ENCODE measurements at regions not wholly inside any gene's neighbourhood (a gene's known extent, or its start where the extent isn't known, plus 50 kb on each side); places are given as distances from the start of the nearest gene placed in this dataset.

DNA sequence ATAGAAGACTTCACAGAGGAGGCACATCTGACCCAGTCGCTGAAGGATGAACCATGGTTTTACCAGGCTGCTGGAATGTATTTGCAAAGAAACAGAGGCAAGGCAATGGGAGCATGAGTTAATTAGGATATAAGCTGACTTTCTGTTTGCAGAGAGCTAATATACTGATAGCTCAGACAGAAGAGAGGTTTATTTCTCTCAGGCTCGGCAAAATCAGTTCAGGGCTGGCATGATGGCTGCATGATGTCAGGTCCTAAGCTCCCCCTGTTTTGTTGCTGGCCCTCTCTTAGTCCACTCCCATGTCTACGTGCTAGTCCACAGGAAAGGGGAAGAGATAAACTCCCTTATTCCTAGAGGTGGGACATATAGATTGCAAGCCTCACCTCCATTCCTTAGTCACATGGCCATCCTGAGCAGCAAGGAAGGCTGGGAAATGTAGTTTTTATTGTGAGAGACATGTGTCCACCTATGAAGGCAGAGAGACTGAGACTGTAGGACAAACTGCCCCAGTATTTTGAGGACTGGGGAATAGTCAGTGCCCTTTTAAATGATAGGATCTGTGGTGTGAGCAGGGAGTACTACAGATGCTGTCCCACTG lies 224.5 kb downstream of the VRK1 start:
- H3K27ac ChIP-seq (ENCODE audit: low read depth in 1 of 2, low read length in 1 of 2), result no peak overlapping the region
- ATAC-seq (ENCODE audit: insufficient read depth, low FRiP score) (no peak), DNase-seq (no peak)
- peaks cover 0 to 5% (median 0%) of the 10 kb centered on the region in 3 donors for H3K27me3 ChIP-seq (ENCODE audit: control insufficient read depth in 3 of 3, insufficient read depth in 3 of 3, low read length in 2 of 3)
- H3K9me3 ChIP-seq (ENCODE audit: control insufficient read depth in 4 of 4, insufficient read depth in 3 of 4, low read length in 3 of 4), result peaks cover 0 to 17% (median 0%) of the 10 kb centered on the region in 4 donors
- H3K4me3 ChIP-seq, result no peak overlapping the region
- TF ChIP-seq, protein P1, sequence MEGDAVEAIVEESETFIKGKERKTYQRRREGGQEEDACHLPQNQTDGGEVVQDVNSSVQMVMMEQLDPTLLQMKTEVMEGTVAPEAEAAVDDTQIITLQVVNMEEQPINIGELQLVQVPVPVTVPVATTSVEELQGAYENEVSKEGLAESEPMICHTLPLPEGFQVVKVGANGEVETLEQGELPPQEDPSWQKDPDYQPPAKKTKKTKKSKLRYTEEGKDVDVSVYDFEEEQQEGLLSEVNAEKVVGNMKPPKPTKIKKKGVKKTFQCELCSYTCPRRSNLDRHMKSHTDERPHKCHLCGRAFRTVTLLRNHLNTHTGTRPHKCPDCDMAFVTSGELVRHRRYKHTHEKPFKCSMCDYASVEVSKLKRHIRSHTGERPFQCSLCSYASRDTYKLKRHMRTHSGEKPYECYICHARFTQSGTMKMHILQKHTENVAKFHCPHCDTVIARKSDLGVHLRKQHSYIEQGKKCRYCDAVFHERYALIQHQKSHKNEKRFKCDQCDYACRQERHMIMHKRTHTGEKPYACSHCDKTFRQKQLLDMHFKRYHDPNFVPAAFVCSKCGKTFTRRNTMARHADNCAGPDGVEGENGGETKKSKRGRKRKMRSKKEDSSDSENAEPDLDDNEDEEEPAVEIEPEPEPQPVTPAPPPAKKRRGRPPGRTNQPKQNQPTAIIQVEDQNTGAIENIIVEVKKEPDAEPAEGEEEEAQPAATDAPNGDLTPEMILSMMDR (IDR thresholded peaks at IDR 0.05; ENCODE audit: control extremely low read depth, extremely low read depth), result no peak
- H3K36me3 ChIP-seq (ENCODE audit: control insufficient read depth in 4 of 4, insufficient read depth in 4 of 4, low read length in 4 of 4), result no peaks in the 10 kb centered on the region
- no peak overlapping the region for H3K9ac ChIP-seq (ENCODE audit: insufficient read depth in 1 of 2, low read length in 2 of 2)
- H3K4me1 ChIP-seq (ENCODE audit: control insufficient read depth in 5 of 5, insufficient read depth in 5 of 5, low read length in 5 of 5), result no peaks in the 10 kb centered on the region
- 56 to 82% methylated on average over 3 of the region's 3 CpGs for WGBS, 2 donors

DNA sequence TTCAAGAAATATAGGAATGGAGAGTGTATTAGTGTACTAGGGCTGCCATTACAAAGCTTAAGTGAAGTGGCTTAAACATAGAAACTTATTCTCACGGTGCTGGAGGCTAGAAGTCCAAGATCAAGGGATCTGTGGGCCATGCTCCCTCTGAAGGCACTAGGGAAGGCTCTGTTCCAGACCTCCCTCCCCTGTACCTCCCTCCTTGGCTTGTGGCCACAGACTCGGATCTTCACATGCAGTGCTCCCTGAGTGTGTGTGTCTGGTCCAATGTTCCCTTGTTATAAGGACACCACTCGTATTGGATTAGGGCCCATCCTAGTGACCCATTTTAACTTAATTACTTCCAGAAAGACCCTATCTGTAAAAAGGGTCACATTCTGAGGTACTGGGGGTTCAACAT lies 225.6 kb downstream of the VRK1 start:
- no peaks in the 10 kb centered on the region for H3K36me3 ChIP-seq (ENCODE audit: control insufficient read depth in 4 of 4, insufficient read depth in 4 of 4, low read length in 4 of 4)
- ATAC-seq (ENCODE audit: insufficient read depth, low FRiP score), result no peak
- TF ChIP-seq, protein P1 (IDR thresholded peaks at IDR 0.05; ENCODE audit: control extremely low read depth, extremely low read depth), result no peak
- DNase-seq, result no peak
- no peak overlapping the region for H3K9ac ChIP-seq (ENCODE audit: insufficient read depth in 1 of 2, low read length in 2 of 2)
- H3K27ac ChIP-seq (ENCODE audit: low read depth in 1 of 2, low read length in 1 of 2), result no peak overlapping the region
- no peaks in the 10 kb centered on the region for H3K4me1 ChIP-seq (ENCODE audit: control insufficient read depth in 5 of 5, insufficient read depth in 5 of 5, low read length in 5 of 5)
- WGBS, 2 donors, result 67 to 78% methylated on average over 3 of the region's 3 CpGs
- peaks cover 0 to 11% (median 0%) of the 10 kb centered on the region in 4 donors for H3K9me3 ChIP-seq (ENCODE audit: control insufficient read depth in 4 of 4, insufficient read depth in 3 of 4, low read length in 3 of 4)
- no peak overlapping the region for H3K4me3 ChIP-seq
- H3K27me3 ChIP-seq (ENCODE audit: control insufficient read depth in 3 of 3, insufficient read depth in 3 of 3, low read length in 2 of 3), result peaks cover 0 to 5% (median 0%) of the 10 kb centered on the region in 3 donors

DNA sequence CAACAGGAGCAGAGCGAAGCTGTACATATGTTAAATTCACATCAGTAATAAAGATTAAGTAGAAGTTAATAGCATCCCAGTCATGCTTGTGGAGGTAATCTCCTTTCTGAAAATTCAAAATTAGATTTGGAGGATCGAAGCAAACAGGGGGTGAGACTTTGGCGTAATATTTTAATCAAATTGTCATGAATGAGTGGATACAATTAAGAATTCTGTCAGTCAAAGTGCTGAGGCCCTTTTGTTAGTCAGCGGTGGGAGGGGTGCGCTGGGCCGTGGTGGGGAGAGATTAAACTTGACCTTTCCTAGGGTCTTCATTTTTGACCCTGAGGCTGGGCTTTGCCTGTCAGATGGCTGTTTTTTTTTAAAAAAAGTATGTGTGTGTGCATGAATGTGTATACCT lies 226.7 kb downstream of the VRK1 start:
- Histone ChIP-seq H3K27ac (ENCODE audit: low read depth in 1 of 2, low read length in 1 of 2) (no peak overlapping the region), H3K9ac (ENCODE audit: insufficient read depth in 1 of 2, low read length in 2 of 2) (no peak overlapping the region), H3K27me3 (ENCODE audit: control insufficient read depth in 3 of 3, insufficient read depth in 3 of 3, low read length in 2 of 3) (peaks cover 0 to 5% (median 0%) of the 10 kb centered on the region in 3 donors), H3K36me3 (ENCODE audit: control insufficient read depth in 4 of 4, insufficient read depth in 4 of 4, low read length in 4 of 4) (no peaks in the 10 kb centered on the region), H3K9me3 (ENCODE audit: control insufficient read depth in 4 of 4, insufficient read depth in 3 of 4, low read length in 3 of 4) (peaks cover 0 to 9% (median 0%) of the 10 kb centered on the region in 4 donors), H3K4me1 (ENCODE audit: control insufficient read depth in 5 of 5, insufficient read depth in 5 of 5, low read length in 5 of 5) (no peaks in the 10 kb centered on the region), H3K4me3 (no peak overlapping the region)
- DNase-seq, result no peak
- no peak for ATAC-seq (ENCODE audit: insufficient read depth, low FRiP score)
- WGBS, 2 donors, result 87% methylated on average over 6 of the region's 6 CpGs
- TF ChIP-seq, protein P1 (IDR thresholded peaks at IDR 0.05; ENCODE audit: control extremely low read depth, extremely low read depth), result no peak

DNA sequence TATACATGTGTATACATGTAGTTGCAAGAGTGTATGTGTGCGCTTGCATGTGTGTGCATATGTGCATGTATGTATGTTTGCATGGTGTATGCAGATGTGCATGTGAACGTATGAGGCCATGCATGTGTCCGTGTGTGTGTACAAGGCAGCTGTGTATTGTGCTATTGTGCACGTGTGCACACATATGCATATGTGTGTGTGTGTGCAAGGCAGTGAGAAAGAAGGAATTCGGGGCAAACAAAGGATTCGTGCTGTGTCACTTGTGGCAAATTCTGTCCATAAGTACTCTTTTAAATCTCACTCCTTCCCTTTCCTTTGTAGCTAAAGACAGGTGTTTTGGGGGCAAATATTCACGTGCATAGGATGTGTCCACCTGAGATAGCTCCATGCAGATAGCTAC lies 227.1 kb downstream of the VRK1 start:
- WGBS, 2 donors, result 79 to 90% methylated on average over 7 of the region's 7 CpGs

More for the DNA sequence above, 227.1 kb downstream of the VRK1 start:
- DNase-seq (no peak), ATAC-seq (ENCODE audit: insufficient read depth, low FRiP score) (no peak)
- Histone ChIP-seq H3K9ac (ENCODE audit: insufficient read depth in 1 of 2, low read length in 2 of 2) (no peak overlapping the region), H3K4me1 (ENCODE audit: control insufficient read depth in 5 of 5, insufficient read depth in 5 of 5, low read length in 5 of 5) (no peaks in the 10 kb centered on the region), H3K27me3 (ENCODE audit: control insufficient read depth in 3 of 3, insufficient read depth in 3 of 3, low read length in 2 of 3) (peaks cover 0 to 5% (median 0%) of the 10 kb centered on the region in 3 donors), H3K4me3 (no peak overlapping the region), H3K27ac (ENCODE audit: low read depth in 1 of 2, low read length in 1 of 2) (no peak overlapping the region), H3K9me3 (ENCODE audit: control insufficient read depth in 4 of 4, insufficient read depth in 3 of 4, low read length in 3 of 4) (peaks cover 0 to 9% (median 0%) of the 10 kb centered on the region in 4 donors), H3K36me3 (ENCODE audit: control insufficient read depth in 4 of 4, insufficient read depth in 4 of 4, low read length in 4 of 4) (no peaks in the 10 kb centered on the region)
- TF ChIP-seq, protein P1 (IDR thresholded peaks at IDR 0.05; ENCODE audit: control extremely low read depth, extremely low read depth), result no peak

Measured in lung (tissue), 11 donors.